ENCODE measurements at regions not wholly inside any gene's neighbourhood (a gene's known extent, or its start where the extent isn't known, plus 50 kb on each side); places are given as distances from the start of the nearest gene placed in this dataset.

DNA sequence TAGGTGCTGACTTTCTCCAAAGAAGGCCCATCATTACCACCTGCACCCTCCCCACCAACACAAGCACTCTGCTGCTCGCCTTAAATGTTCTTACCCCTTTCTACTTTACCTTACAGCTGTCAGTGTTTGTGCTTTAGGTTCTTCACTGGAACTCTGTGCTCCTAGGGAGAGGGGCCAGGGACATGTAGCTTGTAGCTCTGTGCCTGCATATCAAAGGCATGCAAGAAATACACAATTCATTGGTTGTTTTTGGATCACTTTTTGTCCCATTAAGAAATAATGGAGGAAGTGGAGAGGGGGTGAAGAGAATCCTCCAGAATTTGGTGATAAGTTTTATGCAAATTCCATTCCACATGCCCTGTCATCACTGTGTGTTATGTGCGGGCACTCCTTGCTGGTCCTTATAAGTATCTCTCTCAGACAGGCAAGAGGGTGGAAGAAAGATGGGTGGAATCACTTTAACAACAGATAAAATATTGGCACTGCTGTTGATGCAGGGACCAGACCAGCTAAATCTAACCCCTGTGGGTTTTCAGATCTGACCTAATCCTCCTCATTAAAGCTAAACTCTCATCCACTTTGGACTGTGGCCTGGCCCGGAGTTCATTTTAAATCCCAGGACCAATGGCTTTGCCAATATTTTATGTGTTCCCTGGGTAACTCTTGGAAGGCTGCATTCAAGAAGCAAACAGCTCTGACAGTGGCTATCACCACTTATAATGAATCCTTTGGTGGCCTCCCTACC lies 375.8 kb upstream of the NFE2L3 start:
- Histone ChIP-seq H2AFZ (ENCODE audit: low read depth, low read length) (no peak overlapping the region), H3K36me3 (ENCODE audit: insufficient read depth, low read length) (no peaks in the 10 kb centered on the region)

GRCh38 chr7:25776744-25777123 lies 375.3 kb upstream of the NFE2L3 start:
- Histone ChIP-seq H3K9ac (ENCODE audit: low read length) (no peak overlapping the region), H4K20me1 (ENCODE audit: insufficient read depth) (no peaks in the 10 kb centered on the region), H3K27me3 (ENCODE audit: insufficient read depth, low read depth, low read length) (no peaks in the 10 kb centered on the region), H3K9me2 (ENCODE audit: insufficient read depth, low read length) (no peaks in the 10 kb centered on the region), H3K27ac (ENCODE audit: low read length) (no peak overlapping the region), H3F3A (ENCODE audit: insufficient read depth, low read length, poor library complexity, severe bottlenecking) (no peaks in the 10 kb centered on the region), H3K9me3 (ENCODE audit: low read length) (no peaks in the 10 kb centered on the region), H3K36me3 (ENCODE audit: insufficient read depth, low read length) (no peaks in the 10 kb centered on the region), H3K79me2 (replicated peaks; ENCODE audit: insufficient read depth, low read length) (no peaks in the 10 kb centered on the region), H2AFZ (ENCODE audit: low read depth, low read length) (no peak overlapping the region), H3K4me3 (ENCODE audit: low read length) (no peak overlapping the region), H3K4me2 (ENCODE audit: low read length) (no peak overlapping the region)
- TF ChIP-seq TAF1 (IDR thresholded peaks at IDR 0.05; ENCODE audit: low read depth) (no peak), SMC3 (conservative IDR thresholded peaks at IDR 0.05; ENCODE audit: poor library complexity) (no peak), POLR2AphosphoS5 (IDR thresholded peaks at IDR 0.05) (no peak), EP300 (conservative IDR thresholded peaks at IDR 0.05; ENCODE audit: poor library complexity, severe bottlenecking) (no peak), MXI1 (conservative IDR thresholded peaks at IDR 0.05; ENCODE audit: poor library complexity, severe bottlenecking) (no peak), EZH2 (IDR thresholded peaks at IDR 0.05; ENCODE audit: borderline replicate concordance, insufficient read depth, low read length, poor library complexity, severe bottlenecking) (no peak), CTCF (IDR thresholded peaks at IDR 0.05; ENCODE audit: poor library complexity, severe bottlenecking) (no peak), RAD21 (conservative IDR thresholded peaks at IDR 0.05) (no peak)
- TF ChIP-seq, protein P1, sequence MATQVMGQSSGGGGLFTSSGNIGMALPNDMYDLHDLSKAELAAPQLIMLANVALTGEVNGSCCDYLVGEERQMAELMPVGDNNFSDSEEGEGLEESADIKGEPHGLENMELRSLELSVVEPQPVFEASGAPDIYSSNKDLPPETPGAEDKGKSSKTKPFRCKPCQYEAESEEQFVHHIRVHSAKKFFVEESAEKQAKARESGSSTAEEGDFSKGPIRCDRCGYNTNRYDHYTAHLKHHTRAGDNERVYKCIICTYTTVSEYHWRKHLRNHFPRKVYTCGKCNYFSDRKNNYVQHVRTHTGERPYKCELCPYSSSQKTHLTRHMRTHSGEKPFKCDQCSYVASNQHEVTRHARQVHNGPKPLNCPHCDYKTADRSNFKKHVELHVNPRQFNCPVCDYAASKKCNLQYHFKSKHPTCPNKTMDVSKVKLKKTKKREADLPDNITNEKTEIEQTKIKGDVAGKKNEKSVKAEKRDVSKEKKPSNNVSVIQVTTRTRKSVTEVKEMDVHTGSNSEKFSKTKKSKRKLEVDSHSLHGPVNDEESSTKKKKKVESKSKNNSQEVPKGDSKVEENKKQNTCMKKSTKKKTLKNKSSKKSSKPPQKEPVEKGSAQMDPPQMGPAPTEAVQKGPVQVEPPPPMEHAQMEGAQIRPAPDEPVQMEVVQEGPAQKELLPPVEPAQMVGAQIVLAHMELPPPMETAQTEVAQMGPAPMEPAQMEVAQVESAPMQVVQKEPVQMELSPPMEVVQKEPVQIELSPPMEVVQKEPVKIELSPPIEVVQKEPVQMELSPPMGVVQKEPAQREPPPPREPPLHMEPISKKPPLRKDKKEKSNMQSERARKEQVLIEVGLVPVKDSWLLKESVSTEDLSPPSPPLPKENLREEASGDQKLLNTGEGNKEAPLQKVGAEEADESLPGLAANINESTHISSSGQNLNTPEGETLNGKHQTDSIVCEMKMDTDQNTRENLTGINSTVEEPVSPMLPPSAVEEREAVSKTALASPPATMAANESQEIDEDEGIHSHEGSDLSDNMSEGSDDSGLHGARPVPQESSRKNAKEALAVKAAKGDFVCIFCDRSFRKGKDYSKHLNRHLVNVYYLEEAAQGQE (IDR thresholded peaks at IDR 0.05; ENCODE audit: borderline replicate concordance): no peak

More for the DNA sequence above, 375.8 kb upstream of the NFE2L3 start:
- TF ChIP-seq CTCF (IDR thresholded peaks at IDR 0.05; ENCODE audit: poor library complexity, severe bottlenecking) (no peak), TAF1 (IDR thresholded peaks at IDR 0.05; ENCODE audit: low read depth) (no peak), SMC3 (conservative IDR thresholded peaks at IDR 0.05; ENCODE audit: poor library complexity) (no peak), RAD21 (conservative IDR thresholded peaks at IDR 0.05) (no peak), MXI1 (conservative IDR thresholded peaks at IDR 0.05; ENCODE audit: poor library complexity, severe bottlenecking) (no peak)
- no peaks in the 10 kb centered on the region for H4K20me1 ChIP-seq (ENCODE audit: insufficient read depth)
- no peaks in the 10 kb centered on the region for H3F3A ChIP-seq (ENCODE audit: insufficient read depth, low read length, poor library complexity, severe bottlenecking)
- H3K9me3 ChIP-seq (ENCODE audit: low read length): no peaks in the 10 kb centered on the region
- H3K4me2 ChIP-seq (ENCODE audit: low read length): no peak overlapping the region
- no peaks in the 10 kb centered on the region for H3K79me2 ChIP-seq (replicated peaks; ENCODE audit: insufficient read depth, low read length)
- H3K27me3 ChIP-seq (ENCODE audit: insufficient read depth, low read depth, low read length): no peaks in the 10 kb centered on the region
- no peak overlapping the region for H3K9ac ChIP-seq (ENCODE audit: low read length)
- H3K4me3 ChIP-seq (ENCODE audit: low read length): no peak overlapping the region
- no peaks in the 10 kb centered on the region for H3K9me2 ChIP-seq (ENCODE audit: insufficient read depth, low read length)
- no peak overlapping the region for H3K27ac ChIP-seq (ENCODE audit: low read length)

All from neural cell (in vitro differentiated cells).